Lower lobe of right lung (tissue), 2 donors: ENCODE measurements at regions not wholly inside any gene's neighbourhood (a gene's known extent, or its start where the extent isn't known, plus 50 kb on each side); places are given as distances from the start of the nearest gene placed in this dataset.

Experiments used
- ATAC-seq, 2 donors: fragments of 200-7000 bp; cut with Tn5 transposase; one replicate each; pipeline ENCODE4 v1.9.1; 2020 to 2022; ENCODE audit warnings: mild to moderate bottlenecking in 2 of 2, moderate library complexity in 2 of 2
- DNase-seq: peaks from one replicate; pipeline ENCODE4 v3.0.0-alpha.2; 2020
- H3K27ac ChIP-seq: fragments of 200-600 bp; one replicate; pipeline ENCODE4 v1.8.0; 2022
- H3K27me3 ChIP-seq: fragments of 200-600 bp; one replicate; pipeline ENCODE4 v1.8.0; 2022; ENCODE audit warnings: low read depth
- H3K36me3 ChIP-seq: fragments of 200-600 bp; one replicate; pipeline ENCODE4 v1.8.0; 2022; ENCODE audit warnings: mild to moderate bottlenecking
- H3K4me1 ChIP-seq: fragments of 200-600 bp; one replicate; pipeline ENCODE4 v1.8.0; 2022
- H3K4me3 ChIP-seq: fragments of 200-600 bp; one replicate; pipeline ENCODE4 v1.8.0; 2022; ENCODE audit warnings: mild to moderate bottlenecking
- H3K9me3 ChIP-seq: fragments of 200-600 bp; one replicate; pipeline ENCODE4 v1.8.0; 2022
- CTCF ChIP-seq: fragments of 200-600 bp; IDR thresholded peaks from one replicate; pipeline ENCODE4 v1.8.0; 2022; ENCODE audit warnings: antibody characterized with exemption, mild to moderate bottlenecking
- intact Hi-C: fragments of 100-400 bp; cut with DNase I; formaldehyde crosslinking; loops from one replicate; pipeline ENCODE4 v1.11.0; 2022
- donor health status: DM: no; HTN: yes; CAD: no; lungs with severe emphysema.

GRCh38 chrX:74162199-74162598 is 141.8 kb upstream of the ZCCHC13 start:
- intact Hi-C loops, result no loop called here
- no peaks in the 10 kb centered on the region for H3K27me3 ChIP-seq
- no peaks in the 10 kb centered on the region for H3K9me3 ChIP-seq
- no peaks in the 10 kb centered on the region for H3K36me3 ChIP-seq
- H3K4me3 ChIP-seq, result no peak overlapping the region
- DNase-seq, result no peak
- H3K27ac ChIP-seq, result no peak overlapping the region
- ATAC-seq, result no peak
- no peak for TF ChIP-seq CTCF
- H3K4me1 ChIP-seq, result no peaks in the 10 kb centered on the region

- no peak overlapping the region for H3K4me3 ChIP-seq
- intact Hi-C loops, result no loop called here
- no peaks in the 10 kb centered on the region for H3K9me3 ChIP-seq
- TF ChIP-seq CTCF, result no peak
- no peaks in the 10 kb centered on the region for H3K36me3 ChIP-seq
- no peaks in the 10 kb centered on the region for H3K4me1 ChIP-seq
- no peak overlapping the region for H3K27ac ChIP-seq
- no peak for DNase-seq
- no peaks in the 10 kb centered on the region for H3K27me3 ChIP-seq
- no peak for ATAC-seq
These were observed 143.2 kb upstream of the ZCCHC13 start for GRCh38 chrX:74160816-74161215.

- Histone ChIP-seq H3K4me3 (no peak overlapping the region), H3K27ac (no peak overlapping the region), H3K27me3 (no peaks in the 10 kb centered on the region), H3K4me1 (no peaks in the 10 kb centered on the region), H3K9me3 (no peaks in the 10 kb centered on the region), H3K36me3 (no peaks in the 10 kb centered on the region)
- TF ChIP-seq CTCF, result no peak
- ATAC-seq, result no peak
- no peak for DNase-seq
- intact Hi-C loops, result no loop called here
These were observed 143.6 kb upstream of the ZCCHC13 start for GRCh38 chrX:74160358-74160757.

GRCh38 chrX:74147439-74147838 is 156.5 kb upstream of the ZCCHC13 start:
- DNase-seq (no peak), ATAC-seq (no peak)
- Histone ChIP-seq H3K36me3 (no peaks in the 10 kb centered on the region), H3K9me3 (no peaks in the 10 kb centered on the region), H3K4me1 (no peaks in the 10 kb centered on the region), H3K27me3 (no peaks in the 10 kb centered on the region), H3K4me3 (no peak overlapping the region), H3K27ac (no peak overlapping the region)
- TF ChIP-seq CTCF, result no peak
- intact Hi-C loops, result no loop called here

GRCh38 chrX:74138943-74139342 is 165.0 kb upstream of the ZCCHC13 start:
- H3K9me3 ChIP-seq, result no peaks in the 10 kb centered on the region
- no peaks in the 10 kb centered on the region for H3K36me3 ChIP-seq
- H3K27ac ChIP-seq, result no peak overlapping the region
- no peak for DNase-seq
- H3K27me3 ChIP-seq, result no peaks in the 10 kb centered on the region
- ATAC-seq, result no peak
- TF ChIP-seq CTCF, result no peak
- no peak overlapping the region for H3K4me3 ChIP-seq
- intact Hi-C loops, result no loop called here
- H3K4me1 ChIP-seq, result no peaks in the 10 kb centered on the region
